ACHN (cell line): ENCODE measurements at regions not wholly inside any gene's neighbourhood (a gene's known extent, or its start where the extent isn't known, plus 50 kb on each side); places are given as distances from the start of the nearest gene placed in this dataset.
A peak's percentile ranks its signal among the peaks of the same experiment; 100 is the strongest.
"Not testable (repeated sequence)": the region's sequence is repeated elsewhere in the genome, so short reads cannot be mapped to it uniquely, and the experiment has no call there.

Experiments
- DNase-seq: peaks from one replicate; pipeline ENCODE4 v3.0.0-alpha.2; 2015
- in situ Hi-C: cut with HindIII; loops from 2 replicates; pipeline ENCODE4 v1.10.0; 2017; ENCODE audit warnings: low sequenced_read_pairs, low pct_ligation_motif_present, low pct_unique_long_range_greater_than_20kb

- DNase-seq, result no peak
- in situ Hi-C loops, result no loop called here
Observed at GRCh38 chr6:137801352-137802114, 65.5 kb upstream of the TNFAIP3 start.

GRCh38 chr6:137802408-137803182 lies 64.5 kb upstream of the TNFAIP3 start:
- DNase-seq, result no peak
- in situ Hi-C loops, result no loop called here

GRCh38 chr6:137804637-137805036 lies 62.4 kb upstream of the TNFAIP3 start:
- in situ Hi-C loops, result no loop called here
- no peak for DNase-seq

- in situ Hi-C loops, result no loop called here
- DNase-seq, result no peak
Observed at GRCh38 chr6:137805622-137806021, 61.4 kb upstream of the TNFAIP3 start.

- in situ Hi-C loops, result no loop called here
- DNase-seq, result no peak
Observed at GRCh38 chr6:137806914-137807682, 60.0 kb upstream of the TNFAIP3 start.

- peak; percentile 53 for DNase-seq
- in situ Hi-C loops, result no loop called here
Observed at GRCh38 chr6:137808191-137808590, 58.9 kb upstream of the TNFAIP3 start.

- no peak for DNase-seq
- in situ Hi-C loops, result no loop called here
Observed at GRCh38 chr6:137808836-137809315, 58.2 kb upstream of the TNFAIP3 start.

- in situ Hi-C loops, DNase-seq: not testable (repeated sequence)
Observed at GRCh38 chr6:137809895-137810553, 57.0 kb upstream of the TNFAIP3 start.

- DNase-seq, result no peak
Observed at GRCh38 chr6:137810554-137811120, 56.4 kb upstream of the TNFAIP3 start.

GRCh38 chr6:137811121-137811915 lies 55.7 kb upstream of the TNFAIP3 start:
- peak; percentile 83 for DNase-seq

More at GRCh38 chr6:137810554-137811120, 56.4 kb upstream of the TNFAIP3 start:
- in situ Hi-C loops, result no loop called here

GRCh38 chr6:137811916-137812553 lies 55.0 kb upstream of the TNFAIP3 start:
- in situ Hi-C loops, result no loop called here
- no peak for DNase-seq

More at GRCh38 chr6:137811121-137811915, 55.7 kb upstream of the TNFAIP3 start:
- in situ Hi-C loops, result no loop called here

GRCh38 chr6:137813308-137813970 lies 53.6 kb upstream of the TNFAIP3 start:
- no peak for DNase-seq
- in situ Hi-C loops, result no loop called here

- DNase-seq, in situ Hi-C loops: not testable (repeated sequence)
Observed at GRCh38 chr6:137814030-137814429, 53.0 kb upstream of the TNFAIP3 start.

GRCh38 chr6:137815692-137816091 lies 51.4 kb upstream of the TNFAIP3 start:
- in situ Hi-C loops, result no loop called here

GRCh38 chr6:137816133-137816579 lies 50.9 kb upstream of the TNFAIP3 start:
- in situ Hi-C loops, result no loop called here
- DNase-seq, result no peak

More at GRCh38 chr6:137815692-137816091, 51.4 kb upstream of the TNFAIP3 start:
- DNase-seq, result no peak
